Glomerular visceral epithelial cell (primary cell): ENCODE measurements at regions not wholly inside any gene's neighbourhood (a gene's known extent, or its start where the extent isn't known, plus 50 kb on each side); places are given as distances from the start of the nearest gene placed in this dataset.

Source experiments
- DNase-seq: peaks from one replicate; pipeline ENCODE4 v3.0.0-alpha.2; 2016; ENCODE audit errors: extremely low spot score

DNA sequence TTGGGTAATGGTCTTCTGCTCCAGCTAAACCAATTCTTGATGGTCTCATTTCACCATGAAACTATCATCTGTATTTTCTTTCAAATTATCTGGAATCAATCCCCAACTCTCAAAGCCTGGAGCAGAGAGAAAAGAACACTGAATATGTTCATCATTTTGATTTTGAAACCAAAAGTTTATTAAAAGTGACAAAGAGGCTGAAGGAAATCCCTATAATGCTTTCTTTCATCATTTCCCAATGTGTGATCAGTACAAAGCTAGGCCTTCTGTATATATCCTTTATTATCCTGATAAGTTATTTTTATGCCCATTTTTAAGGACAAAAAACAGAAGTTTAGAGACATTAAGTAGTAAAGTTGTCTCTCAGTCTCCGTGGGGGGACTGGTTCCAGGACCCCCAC, 50.1 kb upstream of the MBNL1 start:
- no peak for DNase-seq
